Stimulated activated CD4-positive, alpha-beta T cell treated with anti-CD3 and anti-CD28 coated beads, TNF-alpha, amount 100 ng/mL, for 48 hours (primary cell): ENCODE measurements at regions not wholly inside any gene's neighbourhood (a gene's known extent, or its start where the extent isn't known, plus 50 kb on each side); places are given as distances from the start of the nearest gene placed in this dataset.

ENCODE experiments used
- DNase-seq, 3 donors: peaks; one replicate each; pipeline ENCODE4 v3.0.0-alpha.2; 2020; ENCODE audit warnings: low read depth in 3 of 3

GRCh38 chr3:127033171-127033570, 50.3 kb downstream of the PLXNA1 start:
- no peak for DNase-seq

GRCh38 chr3:127033786-127034185, 50.9 kb downstream of the PLXNA1 start:
- no peak for DNase-seq

DNA sequence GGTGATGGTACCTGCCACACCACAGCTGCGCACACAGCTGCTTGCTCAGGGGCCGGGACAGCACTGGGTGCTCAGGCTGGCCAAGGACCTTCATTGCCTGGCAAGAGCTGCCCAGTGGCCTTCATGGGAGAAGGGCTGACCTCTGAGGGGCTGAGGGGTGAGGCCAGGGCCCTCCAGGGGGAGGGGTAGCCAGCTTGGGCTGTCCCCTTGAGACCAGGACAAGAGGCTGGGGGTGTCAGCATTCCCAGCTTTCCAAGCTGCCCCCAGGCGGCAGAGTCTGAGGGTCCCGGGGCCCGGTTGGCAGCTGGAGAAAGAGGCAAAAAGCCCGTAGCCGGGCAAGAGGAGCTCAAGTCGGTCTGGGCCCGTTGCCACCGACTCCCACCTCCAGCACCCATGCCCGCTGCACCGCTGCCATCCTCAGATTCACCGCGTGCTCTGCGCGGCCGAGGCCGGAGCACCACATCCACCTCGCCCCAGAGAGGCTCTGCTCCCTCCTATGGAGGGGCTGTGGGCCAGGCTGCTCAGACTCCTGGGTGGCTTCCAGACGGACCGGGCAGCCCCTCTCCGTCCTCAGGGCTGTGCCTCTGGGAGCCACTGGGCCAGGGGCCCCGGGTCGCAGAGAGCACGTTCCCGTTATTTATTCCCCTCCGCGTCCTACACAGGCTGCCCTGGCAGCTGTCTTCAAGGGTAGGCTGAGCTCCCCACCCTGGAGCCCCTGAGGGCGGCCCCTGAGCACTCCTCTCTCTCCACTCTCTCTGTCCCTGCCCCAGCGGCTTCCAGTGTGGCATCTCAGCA, 51.5 kb downstream of the PLXNA1 start:
- no peak for DNase-seq

DNA sequence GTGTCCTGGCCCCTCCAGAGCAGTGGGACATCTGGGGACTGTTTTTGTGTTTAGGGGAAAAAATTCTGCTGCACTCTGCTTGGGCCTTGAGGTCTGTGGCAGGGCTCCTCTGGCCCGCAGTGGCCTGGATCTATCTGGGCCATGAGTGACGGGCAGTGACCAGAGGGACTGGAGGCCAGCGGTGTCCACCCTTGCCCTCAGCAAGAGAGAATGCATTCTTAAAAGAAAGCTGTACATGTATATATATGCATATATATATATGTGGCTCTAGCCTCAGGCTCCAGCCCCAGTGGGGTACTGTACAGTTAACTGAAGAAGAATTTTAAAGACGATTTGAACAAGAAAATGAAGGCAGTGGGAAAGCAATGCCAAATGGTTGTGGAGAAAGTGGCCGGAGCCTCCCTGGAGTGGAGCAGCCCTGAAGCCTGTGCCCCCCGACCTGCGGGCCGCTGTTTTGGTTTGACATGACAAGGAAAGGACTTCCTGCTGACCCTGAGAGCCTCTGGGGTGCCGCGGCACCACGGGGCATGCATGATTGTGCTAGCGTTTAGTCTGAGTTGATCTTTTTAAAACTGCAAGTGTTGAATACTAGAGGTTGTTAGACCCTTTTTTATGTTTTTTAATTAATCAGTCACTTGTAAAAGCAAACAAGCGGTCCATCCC, 52.2 kb downstream of the PLXNA1 start:
- DNase-seq: no peak

DNA sequence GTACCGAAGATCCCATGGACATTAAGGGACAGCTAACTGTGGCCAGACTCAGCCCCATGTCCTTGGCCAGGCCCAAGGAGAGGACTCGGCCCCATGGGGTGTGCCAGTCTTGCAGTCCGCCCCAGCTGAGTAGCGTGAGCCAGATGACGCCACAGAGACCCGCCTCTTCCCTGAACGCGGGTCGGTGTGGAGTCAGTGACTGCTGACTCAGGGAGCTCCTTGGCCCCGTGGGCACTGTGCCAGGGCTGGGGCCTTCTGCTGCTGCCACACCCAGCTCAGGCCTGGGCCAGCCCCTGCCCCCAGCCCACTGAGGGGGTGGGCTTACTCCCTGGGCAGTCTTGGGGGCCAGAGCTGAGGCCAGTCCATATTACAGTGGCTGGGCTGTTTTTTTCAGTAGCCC, 52.8 kb downstream of the PLXNA1 start:
- DNase-seq: no peak

DNA sequence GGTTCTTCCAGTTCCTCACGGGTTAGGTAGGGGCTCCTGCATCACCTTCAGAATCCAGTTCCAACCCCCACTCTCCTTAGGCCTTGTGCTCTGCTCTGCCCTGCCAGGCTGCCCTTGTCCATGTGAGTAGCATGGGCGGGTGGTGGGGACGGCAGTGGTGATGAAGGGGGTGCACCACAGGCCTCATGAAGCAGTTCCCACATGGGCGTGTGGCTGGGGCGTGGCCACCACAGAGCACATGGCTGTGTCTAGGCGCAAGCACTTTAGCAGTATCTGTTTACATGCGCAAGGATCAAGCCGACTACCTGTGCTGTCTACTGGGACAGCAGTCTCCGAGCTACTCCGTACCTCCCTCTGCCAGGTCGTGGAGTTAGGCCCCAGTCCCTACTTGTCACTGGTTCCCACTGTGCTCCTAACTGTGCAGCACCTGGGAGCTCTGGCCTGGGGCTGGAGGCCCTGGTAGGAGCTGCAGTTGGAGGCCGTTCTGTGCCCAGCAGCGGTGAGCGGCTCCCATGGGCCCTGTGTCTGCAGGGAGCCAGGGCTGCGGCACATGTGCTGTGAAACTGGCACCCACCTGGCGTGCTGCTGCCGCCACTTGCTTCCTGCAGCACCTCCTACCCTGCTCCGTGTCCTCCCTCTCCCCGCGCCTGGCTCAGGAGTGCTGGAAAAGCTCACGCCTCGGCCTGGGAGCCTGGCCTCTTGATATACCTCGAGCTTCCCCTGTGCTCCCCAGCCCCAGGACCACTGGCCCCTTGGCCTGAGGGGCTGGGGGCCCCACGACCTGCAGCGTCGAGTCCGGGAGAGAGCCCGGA, 53.5 kb downstream of the PLXNA1 start:
- no peak for DNase-seq

DNA sequence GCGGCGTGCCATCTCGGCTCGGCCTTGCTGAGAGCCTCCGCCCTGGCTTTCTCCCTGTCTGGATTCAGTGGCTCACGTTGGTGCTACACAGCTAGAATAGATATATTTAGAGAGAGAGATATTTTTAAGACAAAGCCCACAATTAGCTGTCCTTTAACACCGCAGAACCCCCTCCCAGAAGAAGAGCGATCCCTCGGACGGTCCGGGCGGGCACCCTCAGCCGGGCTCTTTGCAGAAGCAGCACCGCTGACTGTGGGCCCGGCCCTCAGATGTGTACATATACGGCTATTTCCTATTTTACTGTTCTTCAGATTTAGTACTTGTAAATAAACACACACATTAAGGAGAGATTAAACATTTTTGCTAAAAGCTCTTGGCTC, 54.1 kb downstream of the PLXNA1 start:
- no peak for DNase-seq

- DNase-seq: no peak
Observed at GRCh38 chr3:127037418-127037841, 54.5 kb downstream of the PLXNA1 start.

- no peak for DNase-seq
Observed at GRCh38 chr3:127037971-127038446, 55.1 kb downstream of the PLXNA1 start.

GRCh38 chr3:127038466-127038865, 55.6 kb downstream of the PLXNA1 start:
- DNase-seq: no peak

DNA sequence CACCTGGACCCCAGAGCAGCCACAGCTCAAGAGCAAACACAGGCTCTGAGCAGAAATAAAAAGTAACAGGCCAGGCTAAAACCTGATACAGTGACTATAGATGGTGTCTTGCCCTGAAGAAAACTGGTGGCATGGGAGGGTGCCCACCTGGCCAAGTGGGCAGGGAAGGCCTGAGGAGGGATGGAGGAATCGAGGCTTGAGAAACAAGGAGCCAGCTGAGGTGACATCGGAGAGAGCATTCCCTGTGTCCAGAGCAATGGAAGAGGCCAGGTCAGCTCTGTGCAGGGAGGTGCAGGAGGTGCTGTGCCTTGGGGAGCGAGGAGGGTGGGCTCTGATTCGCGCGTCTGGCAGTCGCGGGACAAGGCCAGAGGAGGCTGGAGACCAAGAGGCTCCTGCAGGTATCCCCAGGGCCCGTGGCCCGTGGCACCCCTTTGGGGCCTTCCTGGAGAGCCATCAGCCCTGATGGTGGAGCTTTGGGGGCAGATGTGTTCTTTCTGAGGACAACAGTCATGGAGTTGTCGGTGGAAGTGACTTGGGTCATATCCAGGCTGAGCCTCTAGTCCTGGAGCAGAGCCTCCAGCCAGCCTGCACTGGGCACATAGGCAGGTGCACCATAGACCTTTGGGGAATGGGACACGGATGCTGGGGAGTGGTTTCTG, 56.1 kb downstream of the PLXNA1 start:
- no peak for DNase-seq

GRCh38 chr3:127039719-127040118, 56.8 kb downstream of the PLXNA1 start:
- DNase-seq: no peak

- no peak for DNase-seq
Observed at GRCh38 chr3:127040216-127040615, 57.3 kb downstream of the PLXNA1 start.

DNA sequence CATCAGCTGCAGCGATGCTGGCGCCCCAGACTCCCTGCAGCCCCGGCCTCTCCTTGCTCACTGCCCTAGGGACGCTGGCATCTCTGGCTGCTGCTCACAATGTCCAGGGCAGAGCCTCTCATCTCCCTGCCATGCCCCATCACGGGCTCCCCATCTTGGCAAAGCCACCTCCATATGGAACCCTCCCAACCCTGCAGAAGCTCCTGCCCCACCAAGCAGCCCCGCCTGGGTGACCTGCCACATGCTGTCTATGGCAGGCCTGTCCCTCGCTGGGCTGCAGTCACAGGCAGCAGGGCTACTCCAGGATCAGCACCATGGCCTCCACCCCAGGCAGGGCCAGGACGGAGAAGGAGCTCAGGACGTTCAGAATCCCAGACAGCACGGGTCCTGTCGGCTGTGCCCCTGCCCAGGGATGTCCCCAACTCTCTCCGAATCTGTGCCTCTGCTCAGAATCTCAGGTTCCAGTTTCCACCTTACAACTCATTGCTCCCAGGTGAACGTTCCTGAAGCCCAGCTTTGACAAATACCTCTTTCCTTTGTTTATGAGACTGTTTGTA, 58.4 kb downstream of the PLXNA1 start:
- DNase-seq: no peak

GRCh38 chr3:127041933-127042332, 59.0 kb downstream of the PLXNA1 start:
- DNase-seq: no peak

GRCh38 chr3:127042634-127043033, 59.7 kb downstream of the PLXNA1 start:
- no peak for DNase-seq

DNA sequence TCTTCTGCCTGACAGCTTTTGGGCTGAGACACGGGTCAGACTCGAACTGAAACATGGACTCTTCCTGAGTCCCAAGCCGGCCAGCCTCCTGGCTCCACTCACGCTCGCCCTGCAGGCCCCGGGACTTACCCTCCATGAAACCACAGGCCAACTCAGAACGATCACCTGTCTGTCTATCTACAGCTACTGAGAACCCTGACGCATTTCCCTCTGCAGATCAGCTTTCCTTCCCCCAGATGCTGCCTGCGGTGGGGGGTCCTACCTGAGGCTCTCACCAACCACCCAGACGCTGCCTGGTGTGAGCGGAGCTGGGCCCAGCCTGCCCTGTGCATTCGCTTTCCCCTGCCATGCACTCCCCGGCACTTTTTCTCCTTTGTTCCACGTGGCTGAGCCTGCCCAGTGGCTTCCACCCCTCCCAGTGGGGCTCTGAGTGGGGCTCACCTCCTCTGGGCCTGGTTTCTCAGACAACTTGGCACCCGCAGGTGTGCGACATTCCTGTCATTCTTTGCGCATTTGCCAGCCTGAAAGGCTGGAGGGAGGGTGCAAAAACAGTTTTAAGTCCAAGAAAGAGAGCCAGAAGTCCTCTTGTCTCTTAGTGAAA, 60.2 kb downstream of the PLXNA1 start:
- no peak for DNase-seq

DNA sequence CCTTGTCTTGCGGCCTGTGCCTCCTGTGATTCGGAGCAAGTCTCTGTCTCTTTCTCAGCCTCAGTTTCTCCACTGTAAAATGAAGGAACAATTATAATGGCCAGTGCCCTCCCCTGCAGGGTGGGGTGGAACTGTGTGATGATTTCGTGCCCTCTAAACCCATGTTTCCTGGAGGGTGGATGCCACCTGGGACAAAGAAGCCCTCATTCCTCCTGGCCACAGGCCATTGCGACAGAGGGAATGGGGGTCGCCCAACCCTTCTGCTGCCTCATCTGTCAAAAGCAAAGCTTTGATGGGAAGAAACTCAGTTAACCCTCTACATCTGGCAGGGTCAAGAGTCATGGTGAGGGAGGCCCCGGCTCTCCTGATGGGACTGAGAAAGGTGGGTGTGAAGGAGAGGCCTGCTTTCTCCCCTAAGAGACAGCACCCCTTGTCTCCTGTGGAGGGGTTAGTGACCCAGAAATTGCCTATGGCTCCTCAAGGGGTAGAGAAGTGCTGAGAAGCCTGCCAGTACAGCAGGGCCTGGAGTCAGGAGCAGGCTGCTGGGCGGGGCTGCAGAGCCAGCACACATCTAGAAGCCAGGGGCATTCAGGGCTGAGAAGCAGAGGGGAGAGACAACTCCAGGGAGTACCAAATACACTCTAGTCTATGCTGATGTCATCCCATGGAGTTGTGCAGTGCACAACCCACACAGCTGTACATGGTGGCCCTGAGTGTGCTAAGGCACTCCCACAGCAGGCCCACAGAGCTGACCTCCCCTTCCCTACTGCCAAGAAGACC, 61.0 kb downstream of the PLXNA1 start:
- DNase-seq: no peak

- DNase-seq: no peak
Observed at GRCh38 chr3:127044996-127045395, 62.1 kb downstream of the PLXNA1 start.

- no peak for DNase-seq
Observed at GRCh38 chr3:127045435-127046045, 62.6 kb downstream of the PLXNA1 start.
